CD4-positive, alpha-beta T cell treated with Interleukin-15 for 1 hour (primary cell): ENCODE measurements at regions not wholly inside any gene's neighbourhood (a gene's known extent, or its start where the extent isn't known, plus 50 kb on each side); places are given as distances from the start of the nearest gene placed in this dataset.

Source experiments
- DNase-seq: peaks from one replicate; pipeline ENCODE4 v3.0.0-alpha.2; 2020

DNA sequence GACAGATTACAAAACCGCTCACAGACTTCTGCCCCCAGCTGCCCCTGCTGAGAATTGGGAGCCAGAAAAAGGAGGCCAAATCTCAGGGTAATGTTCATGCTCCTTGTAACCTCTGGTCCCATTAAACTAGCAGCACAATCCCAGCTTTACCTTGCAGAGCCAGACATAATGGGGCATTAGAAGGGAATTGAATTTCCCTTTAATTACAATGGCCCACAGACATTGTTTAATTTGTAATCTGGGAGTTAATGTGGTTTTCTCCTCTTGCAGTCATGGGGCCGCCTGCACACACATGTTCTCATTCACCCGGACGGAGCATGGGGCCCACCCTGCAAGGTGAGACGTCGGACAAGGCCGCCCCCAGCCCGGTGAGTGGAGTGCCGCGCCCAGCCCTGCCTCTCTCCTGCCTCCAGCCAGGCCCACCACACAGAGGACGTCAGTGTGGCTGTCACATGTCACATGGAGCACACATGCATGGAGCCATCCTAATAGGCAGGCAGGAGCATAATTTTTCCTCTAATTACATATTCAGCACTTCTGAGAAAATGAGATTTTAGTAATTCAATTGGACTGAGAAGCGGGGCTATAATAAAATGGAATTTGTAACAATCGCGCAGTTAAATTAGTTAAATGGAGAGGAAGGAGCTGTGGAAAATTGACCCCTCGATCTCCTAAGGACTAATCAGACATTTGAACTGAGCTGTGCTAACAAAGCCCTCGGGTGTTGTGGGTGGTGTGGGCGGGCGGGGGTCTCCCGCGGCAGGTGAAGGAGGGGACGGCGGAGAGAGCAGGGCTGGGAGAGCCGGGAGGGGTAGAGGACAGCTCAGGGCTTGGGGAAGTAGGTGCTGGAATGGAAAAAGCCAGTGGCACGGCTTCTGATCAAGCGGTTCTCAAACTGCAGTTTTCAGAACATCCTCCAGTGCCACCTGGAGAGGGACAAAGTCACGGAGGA, 87.7 kb downstream of the ENGASE start:
- DNase-seq: no peak

DNA sequence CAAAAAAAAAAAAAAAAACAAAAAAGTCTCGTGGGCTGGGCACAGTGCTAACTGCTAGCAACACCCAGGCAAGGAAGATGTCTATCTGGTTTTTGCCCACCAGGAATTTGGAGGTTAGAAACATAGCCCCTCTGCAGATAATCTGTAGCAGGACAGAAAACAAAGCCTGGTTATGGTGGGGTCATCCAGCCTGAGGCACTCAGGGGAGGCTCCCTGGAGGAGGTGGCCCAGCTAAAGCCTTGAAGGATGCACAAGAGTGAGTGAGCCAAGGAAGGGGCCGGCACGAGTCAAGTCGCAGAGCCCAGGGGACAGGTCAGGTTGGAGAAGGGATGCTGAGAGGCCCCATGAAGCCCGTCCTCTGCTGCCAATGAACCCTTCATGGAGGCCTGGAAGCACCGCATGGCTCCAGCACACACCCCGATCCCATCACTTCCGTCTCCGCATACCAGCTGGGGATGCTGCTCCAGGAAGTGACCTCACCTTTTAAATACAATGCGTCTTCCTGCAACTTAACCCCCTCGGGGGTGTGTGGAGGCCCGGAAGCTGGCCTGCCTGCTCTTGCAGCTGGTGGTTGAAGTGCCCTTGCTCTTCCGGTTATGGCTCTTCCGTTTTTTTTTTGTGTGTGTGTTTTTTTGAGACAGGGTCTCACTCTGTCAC, 86.5 kb downstream of the ENGASE start:
- no peak for DNase-seq

DNA sequence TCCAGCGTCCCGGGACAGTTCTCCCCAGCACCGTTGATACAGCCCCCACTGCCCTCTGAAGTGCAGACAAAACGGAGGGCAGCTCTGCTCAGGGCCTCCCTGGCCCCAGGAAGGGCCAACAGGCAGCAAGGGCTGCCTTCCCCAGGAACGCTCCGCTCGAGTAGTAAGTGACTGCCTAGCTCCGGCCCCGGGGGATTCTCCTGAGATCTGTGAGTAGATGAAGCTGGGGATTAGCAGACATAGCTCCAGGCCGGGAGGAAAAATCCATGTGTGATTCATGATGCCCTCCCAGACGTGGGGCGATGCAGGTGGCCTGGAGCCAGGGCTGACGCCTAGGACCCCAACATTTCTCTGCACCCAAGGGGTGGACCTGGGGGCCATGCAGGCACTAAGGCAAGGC, 85.3 kb downstream of the ENGASE start:
- DNase-seq: no peak

DNA sequence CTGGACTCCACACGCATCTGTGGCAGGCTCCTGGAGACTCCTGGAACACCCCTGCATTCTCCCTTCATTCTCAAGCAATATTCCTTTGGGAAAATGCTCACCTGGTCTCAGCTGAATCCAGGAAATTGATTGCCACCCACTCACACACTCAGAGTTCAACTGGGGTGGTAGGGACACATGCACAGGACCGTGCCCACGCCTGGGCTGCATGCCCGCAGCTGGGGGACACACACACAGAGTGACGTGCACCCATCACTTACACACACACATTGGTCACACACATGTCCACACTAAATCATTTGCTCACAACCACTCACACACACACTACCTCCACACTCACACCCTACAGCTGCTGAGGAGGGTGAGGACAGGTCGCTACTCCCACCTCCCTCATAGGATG, 84.8 kb downstream of the ENGASE start:
- no peak for DNase-seq

DNA sequence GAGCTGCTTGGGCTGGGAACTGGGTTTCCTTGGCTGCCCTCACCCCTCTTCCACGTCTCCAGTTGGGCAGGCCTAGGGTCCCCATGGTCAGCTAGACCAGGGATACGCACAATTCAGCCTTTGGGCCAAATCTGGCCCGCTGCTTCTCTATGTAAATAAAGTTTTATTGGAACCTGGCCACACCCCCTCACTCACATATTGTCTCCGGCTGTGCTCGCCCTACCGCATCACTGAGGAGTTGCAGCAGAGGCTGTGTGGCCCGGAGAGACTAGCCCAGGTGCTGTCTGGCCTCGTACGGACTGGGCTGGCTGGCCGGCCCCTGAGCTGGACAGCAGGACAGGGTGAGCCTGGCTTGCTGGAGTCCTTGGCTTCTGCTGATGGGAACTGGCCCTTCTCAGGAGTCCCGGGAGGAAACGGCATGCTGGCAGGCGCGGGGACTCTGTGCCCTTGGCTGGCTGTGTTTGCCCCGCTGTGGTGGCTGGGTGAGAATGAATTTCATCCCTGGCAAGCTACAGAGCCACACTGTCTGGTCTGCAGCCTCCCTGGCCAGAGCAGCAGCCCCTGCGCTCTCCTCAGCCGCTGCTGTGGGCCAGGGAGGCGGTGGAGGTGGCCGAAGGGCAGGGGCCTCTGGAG, 82.0 kb downstream of the ENGASE start:
- DNase-seq: no peak

DNA sequence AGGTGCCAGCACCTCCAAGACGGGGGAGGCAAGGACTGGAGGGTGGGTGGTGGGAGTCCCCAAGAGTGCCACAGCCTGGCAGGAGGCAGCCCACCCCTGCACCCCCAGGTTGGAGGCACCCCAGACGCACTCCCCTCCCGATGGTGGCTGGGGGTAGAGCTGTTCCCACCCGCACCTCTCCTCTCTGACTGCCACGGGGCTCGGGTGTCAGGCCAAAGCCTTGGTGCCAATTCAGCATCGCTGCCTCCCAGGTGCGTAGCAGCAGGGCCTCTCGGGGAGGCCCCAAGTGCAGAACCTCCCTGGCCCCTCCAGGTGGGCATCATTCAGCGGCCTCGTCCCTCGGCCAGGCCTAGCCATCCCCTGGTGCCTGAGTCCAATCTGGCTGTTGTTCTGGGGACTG, 81.1 kb downstream of the ENGASE start:
- DNase-seq: no peak

DNA sequence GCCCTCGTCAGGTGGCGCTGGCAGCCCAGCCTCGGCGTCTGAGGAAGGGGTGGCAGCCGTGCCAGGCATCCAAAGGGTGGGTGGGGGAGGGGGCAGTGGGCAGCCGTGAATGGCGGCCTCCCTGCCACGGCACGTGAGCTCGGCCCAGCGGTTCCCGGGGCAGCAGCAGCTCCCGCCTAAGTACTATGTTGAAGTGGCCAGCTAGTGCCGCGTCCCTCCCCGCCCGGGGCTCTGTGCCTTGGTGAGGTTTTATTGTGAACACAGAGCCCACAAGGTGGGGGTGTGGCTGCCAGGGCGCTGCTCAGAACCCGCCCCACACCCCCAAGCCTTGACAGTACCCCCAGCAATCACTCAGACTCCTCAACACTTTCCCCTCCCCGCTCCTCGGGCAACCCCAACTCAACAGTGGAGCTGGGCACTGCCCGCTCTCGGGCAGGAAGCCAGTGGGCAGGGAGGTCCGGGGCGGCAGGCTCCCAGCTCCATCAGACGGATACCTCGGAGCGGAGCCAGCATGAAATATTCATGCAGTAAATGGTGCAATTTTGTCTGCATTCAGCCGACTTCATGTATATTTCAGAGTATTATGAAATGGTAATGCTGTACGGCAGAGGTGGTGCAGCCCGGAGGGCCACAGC, 80.4 kb downstream of the ENGASE start:
- DNase-seq: no peak

DNA sequence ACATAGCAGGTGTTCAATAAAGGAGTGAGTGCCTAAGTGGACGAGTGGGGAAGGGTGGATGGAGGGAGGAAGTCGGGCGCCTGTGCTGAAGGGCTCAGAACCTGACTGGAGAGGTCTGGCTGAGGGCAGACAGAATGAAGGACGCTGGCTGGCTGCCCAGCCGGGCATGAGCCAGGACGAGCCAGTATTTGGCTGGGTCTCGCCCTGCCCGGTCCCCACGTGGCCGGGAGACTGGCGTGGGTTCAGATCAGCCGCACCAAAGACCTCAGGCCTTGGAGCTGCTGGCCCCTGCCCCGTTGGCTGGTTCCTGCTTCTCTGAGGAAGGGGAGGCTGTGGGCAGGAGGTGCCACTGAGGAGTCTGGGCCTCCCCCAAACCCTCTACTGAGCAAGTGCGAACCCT, 79.8 kb downstream of the ENGASE start:
- DNase-seq: no peak

DNA sequence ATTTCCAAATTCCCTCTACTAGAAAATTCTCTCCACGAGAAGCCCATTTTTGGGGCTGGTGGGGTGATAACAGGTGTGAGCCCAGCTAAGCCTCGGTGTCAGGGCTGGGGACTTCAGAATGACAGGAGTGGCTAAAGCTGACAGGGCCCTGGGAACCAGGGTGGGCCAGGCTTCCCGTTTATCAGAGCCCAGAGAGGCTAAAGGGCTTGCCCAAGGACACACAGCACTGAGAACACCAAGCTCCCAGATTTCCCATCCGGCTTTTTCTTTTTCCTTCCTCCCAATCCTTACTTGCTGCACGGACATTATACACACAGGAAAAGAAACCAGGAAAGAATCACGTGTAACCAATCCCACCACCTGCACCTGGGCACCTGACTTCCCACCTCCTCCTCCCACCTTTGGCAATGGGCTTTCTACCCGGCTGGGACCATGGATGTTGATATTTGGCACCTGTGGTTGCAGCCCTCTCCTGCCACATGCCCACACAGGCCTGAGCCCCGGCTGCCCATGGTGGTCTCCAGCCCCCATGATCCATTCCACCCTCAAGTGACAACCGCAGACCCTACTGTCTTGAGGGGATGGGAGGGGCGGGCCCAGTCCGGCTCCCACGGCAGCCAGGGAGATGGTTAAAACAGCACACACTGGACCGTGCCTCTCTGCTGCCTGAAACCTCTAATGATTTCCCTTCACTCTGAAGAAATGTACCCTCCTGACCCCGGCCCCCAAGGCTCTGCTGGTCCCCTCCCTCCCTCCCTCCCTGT, 78.9 kb downstream of the ENGASE start:
- DNase-seq: no peak

DNA sequence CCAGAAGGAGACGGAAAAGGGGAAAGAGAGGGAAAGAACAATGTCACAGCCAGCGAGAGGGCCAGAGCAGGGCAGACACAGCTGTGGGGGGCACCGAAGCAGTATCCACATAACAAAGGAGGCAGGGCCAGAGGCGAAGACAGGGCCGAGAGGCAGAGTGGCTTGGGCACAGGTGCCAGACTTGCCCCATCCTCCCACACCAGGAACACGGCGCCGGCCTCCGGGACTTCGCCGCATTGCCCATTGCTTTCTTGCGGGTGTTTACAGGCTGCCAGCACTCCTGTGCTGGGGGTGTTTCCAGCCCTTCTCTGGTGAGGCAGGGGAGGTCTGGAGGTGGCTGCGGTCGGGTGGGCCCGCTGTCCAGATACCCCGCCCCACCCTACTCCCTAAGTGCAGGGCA, 78.0 kb downstream of the ENGASE start:
- no peak for DNase-seq

DNA sequence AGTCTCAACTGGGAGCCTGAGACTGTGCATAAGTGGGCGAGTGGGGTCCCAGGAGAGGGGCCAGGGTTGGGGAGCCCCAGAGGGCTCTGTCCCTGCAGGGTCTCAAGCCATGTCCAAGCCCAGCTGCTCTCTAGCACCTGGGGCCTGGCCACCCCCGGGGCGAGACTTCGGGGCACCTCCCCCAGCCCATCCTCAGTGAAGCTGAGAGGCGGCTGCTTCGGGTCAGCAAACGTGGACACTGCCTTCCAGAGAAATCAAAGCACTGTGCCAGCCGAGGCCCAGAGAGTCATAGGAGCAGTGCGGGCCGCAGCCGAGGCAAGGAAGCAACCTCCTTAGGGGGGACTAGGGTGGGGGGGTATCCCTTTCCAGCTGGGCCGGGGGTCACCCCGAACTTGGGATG, 77.5 kb downstream of the ENGASE start:
- no peak for DNase-seq

DNA sequence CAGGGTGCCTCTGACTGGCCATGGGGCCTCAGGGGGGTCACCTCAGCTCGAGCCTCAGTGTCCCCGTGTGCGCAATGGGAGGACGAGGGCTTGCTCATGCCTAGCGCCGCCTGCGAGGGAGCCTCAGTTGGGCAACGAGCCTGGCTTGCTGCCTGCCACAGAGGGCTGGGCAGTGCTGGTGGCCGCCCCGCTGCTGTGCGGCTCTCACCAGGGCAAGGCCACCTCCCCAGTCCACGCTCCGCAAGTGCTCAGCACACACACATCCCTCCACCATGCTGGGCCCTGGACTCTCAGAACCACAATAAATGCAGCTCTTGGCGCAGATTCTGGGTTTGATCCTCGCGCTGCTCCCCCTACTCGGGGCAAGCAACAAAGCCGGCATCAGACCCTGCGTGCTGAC, 76.2 kb downstream of the ENGASE start:
- no peak for DNase-seq

DNA sequence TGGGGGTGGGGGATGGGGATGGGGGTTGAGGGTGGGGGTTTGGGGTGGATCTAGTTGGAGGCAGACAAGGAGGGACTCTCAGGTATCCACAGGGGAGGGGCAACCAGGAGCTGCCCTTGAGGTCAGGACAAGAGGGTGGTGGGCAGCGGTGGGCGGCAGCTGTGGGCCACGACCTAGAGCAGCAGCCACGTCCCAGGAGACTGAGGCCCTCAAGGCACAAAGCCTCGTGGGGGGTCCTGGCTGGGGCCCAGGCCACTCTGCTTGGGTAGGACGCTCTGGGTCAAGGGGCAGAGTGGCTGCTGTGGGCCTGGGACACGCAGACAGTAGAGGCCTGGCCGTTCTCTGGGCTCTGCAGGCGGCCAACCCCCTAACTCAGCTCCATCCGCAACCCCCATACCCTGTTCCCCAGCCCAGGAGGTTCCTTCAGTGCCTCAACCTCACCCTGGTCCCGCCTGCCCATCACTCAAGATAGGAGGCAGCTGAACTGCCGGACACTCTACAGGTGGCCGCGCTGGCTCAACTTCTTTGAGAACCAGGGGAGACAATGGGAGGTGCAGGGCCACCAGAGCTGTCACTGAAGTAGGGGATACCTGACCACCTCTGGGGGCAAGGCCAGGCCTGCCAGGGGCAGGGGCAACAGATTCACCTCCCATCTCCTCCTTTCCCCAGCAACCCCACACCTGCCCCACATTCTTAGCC, 75.6 kb downstream of the ENGASE start:
- no peak for DNase-seq

DNA sequence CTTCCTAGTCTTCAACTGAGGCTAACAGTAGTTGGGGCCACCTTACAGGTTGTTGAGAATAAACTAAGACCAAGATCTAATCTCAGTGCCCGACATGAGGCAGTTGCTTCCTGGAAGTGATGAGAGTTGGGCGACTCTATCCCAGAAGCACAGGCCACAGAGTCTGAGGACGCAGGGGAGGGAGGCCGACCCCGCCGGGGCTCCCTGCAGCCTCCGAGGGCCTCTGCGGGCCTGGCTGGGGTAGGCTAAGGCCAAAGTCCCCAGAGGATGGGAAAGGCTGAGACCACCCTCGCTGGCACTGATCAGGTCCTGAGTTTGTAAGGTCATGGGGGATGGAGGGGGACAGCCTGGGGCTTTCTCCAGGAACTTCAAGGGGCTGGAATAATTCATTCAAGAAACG, 74.0 kb downstream of the ENGASE start:
- no peak for DNase-seq

DNA sequence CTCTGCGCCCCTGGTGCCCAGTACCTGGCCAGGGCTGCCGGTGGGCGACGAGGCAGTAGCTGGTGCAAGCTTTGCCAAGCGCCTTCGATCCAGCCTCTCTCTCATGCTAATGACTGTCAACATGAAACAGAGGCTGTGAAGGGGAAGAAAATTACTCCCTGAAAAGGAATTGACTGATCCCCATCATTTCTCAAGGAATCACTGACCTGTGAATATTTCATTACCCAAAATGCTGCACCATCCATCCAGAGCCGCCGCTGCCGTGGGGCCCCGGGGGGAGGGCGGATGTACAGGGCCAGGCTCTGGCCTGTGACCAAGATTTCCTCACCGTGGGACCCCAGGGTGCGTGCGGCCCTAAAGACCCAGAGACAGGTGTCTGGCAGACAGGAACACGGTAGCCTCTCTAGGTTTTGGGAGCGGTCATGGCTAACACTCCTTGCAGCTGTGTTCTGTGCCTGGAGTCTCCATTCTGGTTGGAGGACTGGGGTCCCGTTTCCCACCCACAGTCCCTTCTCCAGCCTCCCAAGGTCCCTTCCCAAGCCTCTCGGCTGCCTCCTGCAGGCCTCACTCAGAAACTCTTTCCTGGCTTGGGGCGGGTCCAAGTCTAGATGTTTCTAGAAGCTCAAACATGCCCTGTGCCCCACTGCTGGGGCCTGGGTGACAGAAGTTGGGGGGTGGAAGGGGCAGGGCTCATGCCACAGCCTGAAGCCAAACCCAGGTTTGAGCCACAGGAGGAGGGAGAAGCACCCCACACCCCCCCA, 73.3 kb downstream of the ENGASE start:
- DNase-seq: no peak

DNA sequence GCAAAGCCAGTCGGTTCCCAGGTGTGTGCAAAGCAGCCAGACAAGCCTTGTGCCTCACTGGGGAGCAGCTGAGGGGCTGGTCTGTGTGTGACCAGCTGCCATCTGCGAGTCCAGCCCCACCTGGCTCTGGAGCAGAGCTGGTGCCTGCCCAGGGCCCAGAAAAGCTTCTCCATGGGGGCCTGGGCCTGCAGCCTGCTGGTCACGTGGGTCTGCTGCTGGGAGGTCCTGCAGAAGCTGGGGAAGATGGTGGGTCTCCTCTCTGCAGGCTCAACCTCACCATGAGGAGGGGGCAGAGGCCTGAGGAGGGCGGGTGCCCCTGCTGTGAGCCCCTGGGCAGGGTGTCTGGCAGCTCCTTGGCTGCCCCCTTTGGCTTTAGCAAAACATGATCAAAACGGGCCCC, 71.9 kb downstream of the ENGASE start:
- DNase-seq: no peak

DNA sequence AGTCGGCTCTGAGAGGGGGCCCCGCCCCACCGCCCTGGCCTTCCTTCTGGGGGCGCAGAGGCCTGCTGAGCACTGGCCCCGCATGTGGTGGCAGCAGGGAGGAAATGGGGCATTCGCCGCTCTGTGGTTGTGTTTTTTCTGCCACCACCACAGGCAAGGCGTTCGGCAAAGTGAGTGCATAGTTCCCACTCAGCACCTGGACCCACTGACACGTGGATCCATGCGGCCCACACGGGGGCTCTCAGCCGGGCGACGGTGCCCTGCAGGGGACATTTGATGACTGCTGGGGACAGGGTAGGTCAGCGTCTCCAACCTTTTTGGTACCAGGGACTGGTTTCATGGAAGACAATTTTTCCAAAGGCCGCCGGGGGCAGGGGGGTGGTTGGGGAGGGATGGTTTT, 70.9 kb downstream of the ENGASE start:
- no peak for DNase-seq

DNA sequence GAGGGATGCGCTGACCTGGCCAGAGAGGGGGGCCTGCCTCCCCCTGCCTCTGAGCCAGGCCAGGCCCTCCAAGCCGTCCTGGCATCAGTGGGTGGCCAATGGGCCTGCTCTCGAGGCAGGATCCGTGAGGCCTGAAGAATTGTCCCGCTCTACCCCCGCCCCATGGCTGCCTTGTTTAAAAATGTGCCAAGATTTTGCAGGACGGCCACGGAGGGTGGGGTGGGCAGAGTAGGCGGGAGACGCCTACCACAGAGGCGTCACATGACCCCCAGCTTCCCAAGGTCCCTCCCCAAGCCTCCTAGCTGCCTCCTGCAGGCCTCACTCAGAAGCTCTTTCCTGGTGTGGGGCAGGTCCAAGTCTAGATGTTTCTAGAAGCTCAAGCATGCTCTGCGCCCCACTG, 69.5 kb downstream of the ENGASE start:
- no peak for DNase-seq

DNA sequence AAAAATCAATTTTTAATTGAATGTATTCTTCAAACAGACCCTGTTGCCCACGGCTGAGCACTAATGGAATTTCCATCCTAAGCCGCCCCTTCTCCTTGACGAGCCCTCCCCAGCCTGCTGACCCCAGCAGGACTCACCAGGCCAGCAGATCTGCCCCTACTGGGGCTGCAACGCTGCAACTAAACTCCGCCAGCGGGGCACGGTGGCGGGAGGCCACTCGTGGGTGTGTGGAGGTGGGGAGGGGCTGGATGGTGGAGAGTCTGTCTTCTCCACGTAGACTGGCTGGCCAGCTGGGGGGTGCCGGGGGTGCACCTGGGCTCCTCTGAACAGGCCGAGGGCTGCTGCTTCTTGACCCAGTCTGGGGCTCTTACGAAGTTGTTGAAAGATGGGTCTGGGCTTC, 67.8 kb downstream of the ENGASE start:
- DNase-seq: no peak

DNA sequence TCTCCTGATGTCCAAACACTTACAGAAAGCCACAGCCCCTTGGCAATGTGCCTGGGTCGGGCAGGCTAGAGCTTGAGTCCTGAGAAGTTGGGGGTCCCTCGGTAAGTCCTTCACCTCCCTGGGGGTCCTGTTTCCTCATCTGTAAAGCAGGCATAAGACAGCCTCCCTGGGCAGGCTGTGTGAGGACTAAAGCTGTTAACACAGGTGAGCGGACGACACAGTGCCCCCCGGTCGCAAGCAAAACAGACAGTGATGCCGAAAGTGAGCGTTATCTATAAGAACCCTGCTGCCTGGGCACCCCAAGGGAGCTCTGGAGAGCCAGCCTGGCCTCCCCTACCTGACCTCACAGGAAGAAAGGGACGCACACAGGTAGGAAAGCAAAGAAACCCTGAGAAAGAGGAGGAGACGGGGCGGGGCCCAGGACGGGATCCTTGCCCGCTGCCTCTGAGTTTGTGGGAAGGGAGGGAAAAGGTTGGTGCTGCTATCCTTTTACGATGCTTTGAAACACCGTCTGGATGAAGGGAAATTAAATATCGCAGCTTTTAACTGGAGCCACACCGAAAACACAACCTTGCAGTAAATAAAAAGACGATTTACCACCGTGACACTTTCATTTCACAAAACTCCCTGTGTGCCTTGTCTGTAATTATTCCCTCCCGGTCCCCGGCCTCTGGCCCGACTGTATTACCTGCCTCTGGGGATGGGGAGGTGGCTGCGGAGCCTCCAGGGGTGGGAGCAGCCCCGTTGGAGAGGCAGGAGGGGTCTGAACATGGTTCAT, 67.1 kb downstream of the ENGASE start:
- no peak for DNase-seq

DNA sequence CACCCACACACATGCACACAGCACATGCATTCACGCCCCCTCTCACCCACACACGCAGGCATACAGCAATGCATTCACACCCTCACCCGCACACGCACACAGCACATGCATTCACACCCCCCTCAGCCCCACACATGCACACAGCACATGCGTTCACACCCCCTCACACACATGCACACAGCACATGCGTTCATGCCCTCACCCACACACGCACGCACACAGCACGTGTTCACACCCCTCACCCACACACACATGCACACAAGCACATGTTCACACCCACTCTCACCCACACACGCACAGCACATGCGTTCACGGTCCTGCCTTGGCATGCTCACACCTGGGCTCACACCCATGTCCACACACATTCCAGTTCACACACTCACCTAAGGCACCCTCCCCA, 64.2 kb downstream of the ENGASE start:
- no peak for DNase-seq
